ENCODE measurements at regions not wholly inside any gene's neighbourhood (a gene's known extent, or its start where the extent isn't known, plus 50 kb on each side); places are given as distances from the start of the nearest gene placed in this dataset.
"Not testable (repeated sequence)": the region's sequence is repeated elsewhere in the genome, so short reads cannot be mapped to it uniquely, and the experiment has no call there.

GRCh38 chr9:88596376-88596775 is 61.4 kb downstream of the NXNL2 start:
- no peak for DNase-seq (ENCODE audit: low spot score)

- DNase-seq (ENCODE audit: low spot score): no peak
These were observed 70.0 kb downstream of the NXNL2 start for GRCh38 chr9:88604836-88605511.

DNA sequence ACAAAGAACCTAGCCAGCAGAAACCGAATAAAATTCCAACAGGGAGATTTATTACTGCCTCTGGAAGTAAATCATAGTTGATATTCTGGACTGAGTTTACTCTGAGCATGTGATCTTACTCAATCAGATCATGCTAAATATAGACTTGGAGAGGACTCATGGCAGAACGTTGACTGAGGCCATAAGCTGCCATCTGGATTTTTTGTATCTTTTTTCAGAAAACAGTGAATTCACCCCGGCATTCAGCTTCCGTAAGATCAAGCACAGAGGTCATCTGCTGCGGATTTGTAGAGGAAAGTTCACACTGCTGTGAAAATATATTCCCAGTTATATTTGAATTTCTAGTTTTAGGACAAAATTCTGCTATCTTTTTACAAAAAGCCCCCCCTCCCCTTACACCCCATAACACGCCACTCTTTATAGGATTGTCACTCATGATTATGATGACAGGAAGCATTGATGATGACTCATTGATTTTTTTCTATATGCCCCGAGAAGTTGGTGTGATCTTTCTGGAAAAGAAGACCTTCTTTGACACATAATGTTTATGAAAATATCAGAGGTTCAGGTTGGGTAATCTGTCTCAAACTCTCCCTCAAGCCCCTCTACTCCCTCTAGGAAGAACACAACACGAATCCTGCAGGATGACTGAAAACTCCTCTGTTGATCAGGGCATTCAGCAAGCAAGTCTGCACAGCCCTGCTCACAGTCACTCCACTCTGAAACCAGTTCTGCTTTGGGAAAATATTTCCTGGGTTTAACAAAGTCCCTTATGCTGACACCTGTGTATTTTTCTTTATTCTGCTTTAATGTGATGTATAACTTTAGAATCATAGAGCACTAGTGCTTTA is 70.8 kb downstream of the NXNL2 start:
- no peak for DNase-seq (ENCODE audit: low spot score)

- DNase-seq (ENCODE audit: low spot score): no peak
These were observed 79.4 kb downstream of the NXNL2 start for GRCh38 chr9:88614359-88614758.

DNA sequence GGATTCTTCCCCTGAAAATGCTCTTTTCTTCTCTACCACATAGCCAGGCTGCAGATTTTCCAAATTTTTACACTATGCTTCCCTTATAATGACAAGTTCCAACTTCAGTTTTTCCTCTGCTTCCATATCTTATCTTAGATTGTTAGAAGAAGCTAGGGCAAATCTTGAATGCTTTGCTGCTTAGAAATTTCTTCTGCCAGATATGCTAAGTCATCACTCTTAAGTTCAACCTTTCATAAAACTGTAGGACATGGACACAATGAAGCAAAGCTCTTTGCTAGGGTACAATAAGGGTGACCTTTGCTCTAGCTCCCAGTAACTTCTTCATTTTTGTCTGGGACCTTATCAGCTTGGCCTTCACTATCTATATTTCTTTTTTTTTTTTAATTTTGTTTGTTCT is 88.7 kb downstream of the NXNL2 start:
- no peak for DNase-seq (ENCODE audit: low spot score)

- DNase-seq (ENCODE audit: low spot score): no peak
These were observed 93.1 kb downstream of the NXNL2 start for GRCh38 chr9:88628114-88628513.

- no peak for DNase-seq (ENCODE audit: low spot score)
These were observed 93.8 kb downstream of the NXNL2 start for GRCh38 chr9:88628811-88629210.

GRCh38 chr9:88630574-88630973 is 95.6 kb downstream of the NXNL2 start:
- not testable (repeated sequence) for DNase-seq (ENCODE audit: low spot score)

DNA sequence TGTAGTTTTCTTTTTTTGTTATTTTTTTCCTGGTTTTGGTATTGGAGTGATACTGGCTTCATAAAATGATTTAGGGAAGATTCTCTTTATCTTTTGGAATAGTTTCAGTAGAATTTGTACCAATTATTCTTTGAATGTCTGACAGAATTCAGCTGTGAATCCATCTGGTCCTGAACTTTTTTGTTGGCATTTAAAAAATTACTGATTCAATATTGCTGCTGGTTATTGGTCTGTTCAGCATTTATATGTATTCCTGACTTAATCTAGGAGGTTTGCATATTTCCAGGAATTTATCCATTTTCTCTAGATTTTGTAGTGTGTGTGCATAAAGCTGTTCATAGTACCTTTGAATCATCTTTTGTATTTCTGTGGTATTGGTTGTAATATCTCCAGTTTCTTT is 100.2 kb downstream of the NXNL2 start:
- no peak for DNase-seq (ENCODE audit: low spot score)

DNA sequence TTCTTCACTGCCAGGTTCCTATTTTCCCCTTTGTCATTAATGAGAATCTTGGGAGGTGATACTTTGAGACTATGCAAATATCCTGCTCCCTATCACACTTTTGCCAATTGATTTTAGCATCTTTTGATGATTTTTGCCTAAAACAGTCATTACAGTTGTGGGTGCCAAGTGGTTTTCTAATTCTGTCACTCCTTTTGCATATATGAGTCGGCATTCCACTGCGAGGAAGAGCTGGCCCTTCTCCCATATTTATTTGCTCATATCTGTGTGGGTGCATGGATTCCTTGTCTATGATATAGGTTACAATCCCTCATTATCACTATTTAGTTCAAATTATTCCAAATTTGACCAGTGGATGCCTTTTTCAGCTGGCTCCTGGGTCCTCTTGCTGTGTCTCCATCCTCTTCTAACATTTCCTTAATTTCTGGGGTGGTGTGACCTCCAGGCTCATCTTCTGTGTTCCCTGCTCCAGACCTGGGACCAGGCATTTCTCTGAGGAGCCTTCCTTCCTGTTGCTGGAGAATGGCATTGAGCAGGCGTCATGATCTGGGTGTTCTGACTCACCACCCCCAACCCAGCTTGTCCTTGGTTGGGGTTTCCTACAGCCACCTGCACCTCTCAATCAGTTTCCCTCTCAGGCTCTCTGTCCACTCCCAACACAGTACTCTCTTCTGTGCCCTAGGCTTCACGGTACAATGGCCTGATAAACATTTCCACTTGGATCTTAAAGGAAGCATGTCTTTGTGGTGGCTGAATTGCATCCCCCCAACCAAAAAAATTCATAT is 106.7 kb downstream of the NXNL2 start:
- DNase-seq (ENCODE audit: low spot score): no peak

GRCh38 chr9:88642336-88642735 is 107.4 kb downstream of the NXNL2 start:
- DNase-seq (ENCODE audit: low spot score): no peak

- no peak for DNase-seq (ENCODE audit: low spot score)
These were observed 109.0 kb downstream of the NXNL2 start for GRCh38 chr9:88643931-88644330.

- DNase-seq (ENCODE audit: low spot score): no peak
These were observed 110.3 kb downstream of the NXNL2 start for GRCh38 chr9:88645172-88645878.

GRCh38 chr9:88645879-88646199 is 110.9 kb downstream of the NXNL2 start:
- DNase-seq (ENCODE audit: low spot score): no peak

- DNase-seq (ENCODE audit: low spot score): no peak
These were observed 111.7 kb downstream of the NXNL2 start for GRCh38 chr9:88646539-88647300.

- no peak for DNase-seq (ENCODE audit: low spot score)
These were observed 117.0 kb downstream of the NXNL2 start for GRCh38 chr9:88651682-88652633.

GRCh38 chr9:88652876-88653275 is 117.9 kb downstream of the NXNL2 start:
- DNase-seq (ENCODE audit: low spot score): no peak

GRCh38 chr9:88653406-88653805 is 118.4 kb downstream of the NXNL2 start:
- DNase-seq (ENCODE audit: low spot score): no peak

DNA sequence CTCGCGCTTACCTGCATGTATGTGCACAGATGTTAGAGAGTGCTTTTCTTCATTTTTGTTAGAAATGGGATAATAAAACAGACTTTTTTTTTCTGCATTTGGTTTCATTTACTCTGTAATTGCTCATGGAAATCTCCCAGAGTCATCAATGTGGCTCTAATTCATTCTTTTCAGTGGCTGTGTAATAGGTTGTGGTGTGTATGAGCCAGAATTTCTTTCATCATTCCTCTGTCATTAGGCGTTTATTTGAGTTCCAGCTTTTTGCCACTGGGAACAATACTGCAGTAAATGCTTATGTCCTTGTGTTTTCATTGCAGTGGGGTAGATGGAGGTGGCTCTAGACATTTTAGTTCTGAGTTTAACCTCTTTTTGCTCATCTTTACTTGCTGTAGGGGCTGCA is 118.9 kb downstream of the NXNL2 start:
- no peak for DNase-seq (ENCODE audit: low spot score)

GRCh38 chr9:88657893-88658292 is 122.9 kb downstream of the NXNL2 start:
- no peak for DNase-seq (ENCODE audit: low spot score)

Data from CD4-positive, alpha-beta T cell treated with Interleukin-15 for 4 hours (primary cell).